HG03139 (cell line): ENCODE measurements at regions not wholly inside any gene's neighbourhood (a gene's known extent, or its start where the extent isn't known, plus 50 kb on each side); places are given as distances from the start of the nearest gene placed in this dataset.

Source experiments
- ATAC-seq: cut with Tn5 transposase; IDR thresholded peaks from one replicate; pipeline ENCODE4 v1.9.1; 2021; ENCODE audit not compliant: unreplicated experiment

GRCh38 chr5:107090506-107090905 lies 580.2 kb downstream of the EFNA5 start:
- no peak for ATAC-seq

GRCh38 chr5:107088907-107089306 lies 581.8 kb downstream of the EFNA5 start:
- no peak for ATAC-seq

- ATAC-seq, result no peak
Observed at GRCh38 chr5:107085572-107085971, 585.2 kb downstream of the EFNA5 start.

GRCh38 chr5:107074996-107075395 lies 595.7 kb downstream of the EFNA5 start:
- ATAC-seq, result no peak

GRCh38 chr5:107072967-107073366 lies 597.8 kb downstream of the EFNA5 start:
- ATAC-seq, result no peak

GRCh38 chr5:107072440-107072839 lies 598.3 kb downstream of the EFNA5 start:
- no peak for ATAC-seq

- no peak for ATAC-seq
Observed at GRCh38 chr5:107068782-107069181, 602.0 kb downstream of the EFNA5 start.

- no peak for ATAC-seq
Observed at GRCh38 chr5:107067395-107067794, 603.3 kb downstream of the EFNA5 start.

GRCh38 chr5:107063511-107063910 lies 607.2 kb downstream of the EFNA5 start:
- ATAC-seq, result no peak

GRCh38 chr5:107058803-107059202 lies 611.9 kb downstream of the EFNA5 start:
- ATAC-seq, result no peak

- ATAC-seq, result no peak
Observed at GRCh38 chr5:107058235-107058634, 612.5 kb downstream of the EFNA5 start.

GRCh38 chr5:107056278-107056677 lies 614.5 kb downstream of the EFNA5 start:
- no peak for ATAC-seq

- ATAC-seq, result no peak
Observed at GRCh38 chr5:107047048-107047447, 623.7 kb downstream of the EFNA5 start.

GRCh38 chr5:107043665-107044064 lies 627.1 kb downstream of the EFNA5 start:
- no peak for ATAC-seq

- ATAC-seq, result no peak
Observed at GRCh38 chr5:107040907-107041306, 629.8 kb downstream of the EFNA5 start.

- ATAC-seq, result no peak
Observed at GRCh38 chr5:107032629-107033028, 638.1 kb downstream of the EFNA5 start.

- no peak for ATAC-seq
Observed at GRCh38 chr5:107028938-107029337, 641.8 kb downstream of the EFNA5 start.

GRCh38 chr5:107025712-107026497 lies 644.8 kb downstream of the EFNA5 start:
- no peak for ATAC-seq

GRCh38 chr5:107023732-107024131 lies 647.0 kb downstream of the EFNA5 start:
- ATAC-seq, result no peak

- ATAC-seq, result no peak
Observed at GRCh38 chr5:107021575-107021974, 649.2 kb downstream of the EFNA5 start.

GRCh38 chr5:107020626-107021025 lies 650.1 kb downstream of the EFNA5 start:
- ATAC-seq, result no peak

- ATAC-seq, result no peak
Observed at GRCh38 chr5:107017616-107018015, 653.1 kb downstream of the EFNA5 start.

GRCh38 chr5:107012371-107012770 lies 658.4 kb downstream of the EFNA5 start:
- no peak for ATAC-seq
